Osteoblast (primary cell): ENCODE measurements at regions not wholly inside any gene's neighbourhood (a gene's known extent, or its start where the extent isn't known, plus 50 kb on each side); places are given as distances from the start of the nearest gene placed in this dataset.
A peak's percentile ranks its signal among the peaks of the same experiment; 100 is the strongest.

Experiments used
- DNase-seq: peaks from one replicate; pipeline ENCODE4 v3.0.0; 2011; ENCODE audit warnings: low spot score, mixed read lengths; ENCODE audit not compliant: insufficient read length; ENCODE audit errors: missing footprints
- H2AFZ ChIP-seq: 2 replicates; pipeline ENCODE4 v1.6.0; 2011; ENCODE audit warnings: mild to moderate bottlenecking, low read length
- H3K27ac ChIP-seq: 2 replicates; pipeline ENCODE4 v1.5.1; 2011; ENCODE audit warnings: mild to moderate bottlenecking, low read depth, low read length, moderate library complexity
- H3K27me3 ChIP-seq: 2 replicates; pipeline ENCODE4 v1.6.0; 2012; ENCODE audit warnings: mild to moderate bottlenecking, control low read depth, inconsistent platforms, low read length, moderate library complexity; ENCODE audit not compliant: insufficient read depth
- H3K36me3 ChIP-seq: 2 replicates; pipeline ENCODE4 v1.5.1; 2011; ENCODE audit warnings: mild to moderate bottlenecking, low read length, control low read depth, moderate library complexity; ENCODE audit not compliant: insufficient read depth
- H3K4me1 ChIP-seq: 2 replicates; pipeline ENCODE4 v1.5.1; 2011; ENCODE audit warnings: mild to moderate bottlenecking, low read length, control low read depth, moderate library complexity; ENCODE audit not compliant: insufficient read depth
- H3K4me2 ChIP-seq: 2 replicates; pipeline ENCODE4 v1.6.0; 2011; ENCODE audit warnings: mild to moderate bottlenecking, low read length; ENCODE audit not compliant: insufficient read depth
- H3K4me3 ChIP-seq: fragments of 200-600 bp; sonication (generic); 3 replicates; pipeline ENCODE4 v1.5.1; 2012; ENCODE audit warnings: mild to moderate bottlenecking, low read length, inconsistent platforms; ENCODE audit not compliant: insufficient read depth
- H3K79me2 ChIP-seq: 2 replicates; pipeline ENCODE4 v1.6.0; 2012; ENCODE audit warnings: mild to moderate bottlenecking, low read length, control low read depth, inconsistent platforms; ENCODE audit not compliant: insufficient read depth
- H3K9me3 ChIP-seq: 2 replicates; pipeline ENCODE4 v1.5.1; 2011; ENCODE audit warnings: low read depth, low read length, control low read depth
- H4K20me1 ChIP-seq: 2 replicates; pipeline ENCODE4 v1.6.0; 2012; ENCODE audit warnings: mild to moderate bottlenecking, low read length, control low read depth; ENCODE audit not compliant: insufficient read depth
- TF ChIP-seq, protein P1 (sequence below): IDR thresholded peaks from 2 replicates; pipeline ENCODE4 v1.5.1; 2011; ENCODE audit warnings: mild to moderate bottlenecking, low read depth, low read length, moderate library complexity; ENCODE audit errors: extremely low read depth

DNA sequence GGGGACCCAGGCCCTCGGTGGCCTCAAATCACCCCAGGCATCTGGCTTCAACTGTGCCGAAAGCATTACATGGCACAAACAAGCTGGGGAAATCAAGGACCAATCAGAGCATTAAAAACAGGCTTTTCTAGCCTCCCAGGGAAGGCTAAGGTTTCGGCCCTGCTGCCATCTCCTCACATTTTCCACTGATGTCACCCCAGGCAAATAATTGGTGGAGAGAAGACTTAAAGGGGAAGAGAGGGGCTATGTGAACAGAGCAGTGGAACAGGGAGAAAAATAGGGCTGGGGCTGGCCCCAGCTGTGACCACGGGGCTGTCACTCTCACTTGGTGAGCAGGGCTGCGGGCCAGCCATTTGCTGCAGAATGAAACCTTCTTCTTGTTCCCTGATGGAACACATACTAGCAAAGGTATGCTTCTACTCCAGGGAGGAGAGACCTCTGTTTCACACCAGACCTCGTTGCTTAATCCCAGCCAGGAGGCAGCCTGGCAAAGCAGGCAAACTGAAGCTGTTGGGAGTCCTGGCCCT lies 581.3 kb downstream of the SOX6 start:
- H2AFZ ChIP-seq: no peak overlapping the region

DNA sequence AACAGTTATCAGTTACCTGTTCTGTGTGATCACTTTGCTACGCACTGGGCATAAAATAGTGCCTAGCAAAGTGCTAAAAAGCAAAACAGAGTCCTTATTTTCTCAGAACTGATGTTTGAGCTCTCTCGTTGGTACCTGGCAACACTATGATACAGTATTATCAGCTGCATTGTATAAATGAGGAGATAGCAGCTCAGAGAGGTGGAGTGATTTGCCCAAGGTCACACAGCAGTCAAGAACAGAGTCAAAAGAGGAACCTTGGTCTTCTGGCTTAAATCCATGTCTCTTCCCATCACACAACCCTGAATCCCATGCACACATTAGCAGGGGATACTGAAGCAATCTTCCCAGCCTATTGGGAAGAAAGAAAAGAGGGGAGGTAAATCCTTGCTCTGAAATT lies 580.5 kb downstream of the SOX6 start:
- H3K79me2 ChIP-seq: no peaks in the 10 kb centered on the region
- no peak overlapping the region for H3K4me3 ChIP-seq
- H3K27ac ChIP-seq: no peak overlapping the region
- no peak for DNase-seq
- no peaks in the 10 kb centered on the region for H3K4me1 ChIP-seq
- H3K27me3 ChIP-seq: peaks cover 2% of the 10 kb centered on the region
- H4K20me1 ChIP-seq: no peaks in the 10 kb centered on the region
- H3K36me3 ChIP-seq: no peaks in the 10 kb centered on the region
- H3K4me2 ChIP-seq: no peak overlapping the region
- TF ChIP-seq, protein P1, sequence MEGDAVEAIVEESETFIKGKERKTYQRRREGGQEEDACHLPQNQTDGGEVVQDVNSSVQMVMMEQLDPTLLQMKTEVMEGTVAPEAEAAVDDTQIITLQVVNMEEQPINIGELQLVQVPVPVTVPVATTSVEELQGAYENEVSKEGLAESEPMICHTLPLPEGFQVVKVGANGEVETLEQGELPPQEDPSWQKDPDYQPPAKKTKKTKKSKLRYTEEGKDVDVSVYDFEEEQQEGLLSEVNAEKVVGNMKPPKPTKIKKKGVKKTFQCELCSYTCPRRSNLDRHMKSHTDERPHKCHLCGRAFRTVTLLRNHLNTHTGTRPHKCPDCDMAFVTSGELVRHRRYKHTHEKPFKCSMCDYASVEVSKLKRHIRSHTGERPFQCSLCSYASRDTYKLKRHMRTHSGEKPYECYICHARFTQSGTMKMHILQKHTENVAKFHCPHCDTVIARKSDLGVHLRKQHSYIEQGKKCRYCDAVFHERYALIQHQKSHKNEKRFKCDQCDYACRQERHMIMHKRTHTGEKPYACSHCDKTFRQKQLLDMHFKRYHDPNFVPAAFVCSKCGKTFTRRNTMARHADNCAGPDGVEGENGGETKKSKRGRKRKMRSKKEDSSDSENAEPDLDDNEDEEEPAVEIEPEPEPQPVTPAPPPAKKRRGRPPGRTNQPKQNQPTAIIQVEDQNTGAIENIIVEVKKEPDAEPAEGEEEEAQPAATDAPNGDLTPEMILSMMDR: no peak
- H3K9me3 ChIP-seq: no peaks in the 10 kb centered on the region
- no peak overlapping the region for H2AFZ ChIP-seq

More for the DNA sequence above, 581.3 kb downstream of the SOX6 start:
- Histone ChIP-seq H3K36me3 (no peaks in the 10 kb centered on the region), H3K4me2 (no peak overlapping the region), H4K20me1 (no peaks in the 10 kb centered on the region), H3K4me1 (no peaks in the 10 kb centered on the region), H3K27ac (no peak overlapping the region), H3K9me3 (no peaks in the 10 kb centered on the region), H3K79me2 (no peaks in the 10 kb centered on the region), H3K27me3 (peaks cover 2% of the 10 kb centered on the region), H3K4me3 (no peak overlapping the region)
- DNase-seq: peak; percentile 52
- TF ChIP-seq, protein P1: no peak

DNA sequence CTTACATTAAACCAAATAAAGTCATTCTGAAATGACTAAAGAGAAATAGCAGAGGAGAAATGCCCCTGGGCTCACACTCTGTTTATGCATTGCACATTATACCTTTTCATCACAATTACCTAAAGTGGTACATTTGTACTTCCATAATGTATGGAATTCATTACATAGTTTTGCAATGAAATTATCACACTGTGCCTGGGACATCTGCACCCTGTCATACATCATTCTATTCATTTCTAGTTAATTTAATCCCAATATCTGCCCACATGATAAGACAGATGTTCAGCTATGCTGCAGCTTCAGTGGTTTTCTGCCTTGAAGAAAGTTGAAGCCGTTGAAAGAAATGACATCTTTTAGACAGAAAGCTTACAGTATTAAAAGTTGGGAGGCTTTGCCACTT lies 580.0 kb downstream of the SOX6 start:
- H3K27me3 ChIP-seq: peaks cover 2% of the 10 kb centered on the region

DNA sequence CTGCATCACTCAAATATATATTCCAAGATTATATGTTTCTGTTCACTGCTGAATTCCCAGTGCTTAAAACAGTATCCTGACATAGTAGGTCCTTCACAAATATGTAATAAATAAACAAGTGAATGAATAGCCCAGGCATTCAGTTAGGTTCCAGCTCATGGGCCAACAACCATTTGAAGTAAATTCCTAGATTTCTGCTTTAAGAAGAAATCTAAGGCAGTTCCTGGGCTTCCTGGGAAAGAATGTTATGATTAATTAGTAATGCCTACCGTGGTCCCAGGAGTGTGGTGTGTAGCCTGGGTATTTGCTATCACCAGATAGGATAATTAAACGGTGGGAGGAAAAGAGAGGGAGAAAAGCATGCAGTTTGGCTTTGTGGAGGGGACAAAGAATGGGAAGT lies 576.8 kb downstream of the SOX6 start:
- no peaks in the 10 kb centered on the region for H3K36me3 ChIP-seq
- H3K27me3 ChIP-seq: peaks cover 3% of the 10 kb centered on the region
- H3K27ac ChIP-seq: no peak overlapping the region
- TF ChIP-seq, protein P1: no peak
- H3K9me3 ChIP-seq: no peaks in the 10 kb centered on the region
- H4K20me1 ChIP-seq: no peaks in the 10 kb centered on the region
- H2AFZ ChIP-seq: no peak overlapping the region
- H3K4me1 ChIP-seq: no peaks in the 10 kb centered on the region
- peak; percentile 71 for DNase-seq
- no peak overlapping the region for H3K4me2 ChIP-seq
- no peak overlapping the region for H3K4me3 ChIP-seq
- H3K79me2 ChIP-seq: no peaks in the 10 kb centered on the region

More for the DNA sequence above, 580.0 kb downstream of the SOX6 start:
- Histone ChIP-seq H4K20me1 (no peaks in the 10 kb centered on the region), H3K4me2 (no peak overlapping the region), H3K36me3 (no peaks in the 10 kb centered on the region), H3K27ac (no peak overlapping the region), H3K9me3 (no peaks in the 10 kb centered on the region), H3K4me3 (no peak overlapping the region), H3K79me2 (no peaks in the 10 kb centered on the region), H2AFZ (no peak overlapping the region), H3K4me1 (no peaks in the 10 kb centered on the region)
- no peak for DNase-seq
- TF ChIP-seq, protein P1: no peak
